Psoas muscle (tissue), 7 donors: ENCODE measurements at regions not wholly inside any gene's neighbourhood (a gene's known extent, or its start where the extent isn't known, plus 50 kb on each side); places are given as distances from the start of the nearest gene placed in this dataset.

Source experiments
- ATAC-seq, 4 donors: fragments of 200-7000 bp; cut with Tn5 transposase; one replicate each; pipeline ENCODE4 v1.9.1; 2020; ENCODE audit warnings: moderate library complexity in 3 of 4, mild to moderate bottlenecking in 2 of 4
- DNase-seq, 2 donors: peaks; one replicate each; pipeline ENCODE4 v3.0.0-alpha.2; 2020
- H3K27ac ChIP-seq: fragments of 200-600 bp; one replicate; pipeline ENCODE4 v1.8.0; 2022
- H3K27me3 ChIP-seq, 3 donors: fragments of 200-600 bp in 1 of 3; one replicate each; pipeline versions ENCODE4 v1.6.1 to v1.8.0; 2013 to 2022; ENCODE audit warnings: low read length in 2 of 3, mild to moderate bottlenecking in 2 of 3, moderate library complexity in 1 of 3; ENCODE audit not compliant: insufficient read depth in 3 of 3
- H3K36me3 ChIP-seq, 2 donors: fragments of 200-600 bp in 1 of 2; one replicate each; pipeline versions ENCODE4 v1.6.1 to v1.8.0; 2013 to 2022; ENCODE audit warnings: low read depth in 1 of 2, mild to moderate bottlenecking in 1 of 2, moderate library complexity in 1 of 2; ENCODE audit not compliant: insufficient read depth in 1 of 2
- H3K4me1 ChIP-seq: fragments of 200-600 bp; one replicate; pipeline ENCODE4 v1.8.0; 2022
- H3K4me3 ChIP-seq: fragments of 200-600 bp; one replicate; pipeline ENCODE4 v1.8.0; 2022; ENCODE audit warnings: mild to moderate bottlenecking
- H3K9me3 ChIP-seq: fragments of 200-600 bp; one replicate; pipeline ENCODE4 v1.8.0; 2022
- WGBS, 3 donors: extraction: QIAGEN DNeasy Blood & Tissue Kit; methylation state at CpG; one replicate each; pipeline versions ENCODE4 v1.1.6 to v1.1.7; 2013; 5-methylcytosine and 5-hydroxymethylcytosine counted together
- intact Hi-C, 2 donors: fragments of 100-400 bp; cut with DNase I; formaldehyde crosslinking; loops; one replicate each; pipeline versions ENCODE4 v1.11.0 to v1.14.2; 2022
- TF ChIP-seq, protein P1 (sequence below): fragments of 200-600 bp; IDR thresholded peaks from one replicate; pipeline ENCODE4 v1.8.0; 2022; ENCODE audit warnings: antibody characterized with exemption
- donor health status: healthy with polysubstance abuse.
- donor health status: DM: no; HTN: no; CAD: no; lungs with moderate emphysema.
- donor health status: Bipolar disorder and iron deficiency.
- donor health status: healthy.
- donor health status: DM: yes; HTN: yes; CAD: no.
- donor health status: DM: no; HTN: no; CAD: no.
- donor health status: DM: yes; HTN: yes; CAD: no.

DNA sequence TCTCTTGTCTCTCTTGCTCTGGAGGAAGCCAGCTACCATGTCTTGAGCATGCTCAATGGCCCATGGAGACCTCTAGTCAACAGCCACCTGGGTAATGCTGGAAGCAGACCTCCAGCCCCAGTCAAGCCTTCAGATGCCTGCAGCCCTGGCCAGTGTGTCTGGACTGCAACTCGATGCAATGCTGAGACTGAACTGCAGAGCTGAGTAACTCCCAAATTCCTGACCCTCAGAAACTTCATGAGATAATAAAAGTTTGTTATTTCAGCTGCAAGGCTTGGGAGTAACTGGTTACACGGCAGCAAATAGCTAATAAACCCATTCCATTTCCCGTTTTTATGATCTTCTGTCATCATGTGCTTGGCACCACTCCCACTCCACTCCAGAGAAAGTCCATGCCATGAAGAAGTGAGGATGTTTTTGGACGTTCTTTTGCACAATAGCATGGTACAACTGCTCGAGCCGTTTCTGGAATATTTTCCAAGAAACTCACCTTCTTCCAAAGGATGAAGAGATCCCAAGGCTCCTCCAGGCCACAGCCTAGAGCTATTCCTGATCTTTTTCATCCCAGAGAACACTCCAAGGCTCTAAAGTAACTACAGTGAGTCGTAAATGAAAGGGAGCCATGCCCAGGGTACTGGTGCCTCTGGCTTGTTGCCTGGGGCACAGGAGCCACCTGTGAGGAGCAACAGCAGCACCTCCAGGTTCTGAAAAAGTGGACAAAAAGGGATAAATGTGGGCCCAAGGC is 72.0 kb upstream of the KLF13 start:
- DNase-seq: no peak
- TF ChIP-seq, protein P1, sequence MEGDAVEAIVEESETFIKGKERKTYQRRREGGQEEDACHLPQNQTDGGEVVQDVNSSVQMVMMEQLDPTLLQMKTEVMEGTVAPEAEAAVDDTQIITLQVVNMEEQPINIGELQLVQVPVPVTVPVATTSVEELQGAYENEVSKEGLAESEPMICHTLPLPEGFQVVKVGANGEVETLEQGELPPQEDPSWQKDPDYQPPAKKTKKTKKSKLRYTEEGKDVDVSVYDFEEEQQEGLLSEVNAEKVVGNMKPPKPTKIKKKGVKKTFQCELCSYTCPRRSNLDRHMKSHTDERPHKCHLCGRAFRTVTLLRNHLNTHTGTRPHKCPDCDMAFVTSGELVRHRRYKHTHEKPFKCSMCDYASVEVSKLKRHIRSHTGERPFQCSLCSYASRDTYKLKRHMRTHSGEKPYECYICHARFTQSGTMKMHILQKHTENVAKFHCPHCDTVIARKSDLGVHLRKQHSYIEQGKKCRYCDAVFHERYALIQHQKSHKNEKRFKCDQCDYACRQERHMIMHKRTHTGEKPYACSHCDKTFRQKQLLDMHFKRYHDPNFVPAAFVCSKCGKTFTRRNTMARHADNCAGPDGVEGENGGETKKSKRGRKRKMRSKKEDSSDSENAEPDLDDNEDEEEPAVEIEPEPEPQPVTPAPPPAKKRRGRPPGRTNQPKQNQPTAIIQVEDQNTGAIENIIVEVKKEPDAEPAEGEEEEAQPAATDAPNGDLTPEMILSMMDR: no peak
- peaks cover 3% of the 10 kb centered on the region for H3K4me1 ChIP-seq
- 31 to 59% (median 46%) methylated on average over 7 of the region's 7 CpGs for WGBS, 3 donors
- H3K27ac ChIP-seq: no peak overlapping the region
- ATAC-seq: no peak
- intact Hi-C loops: loop anchor here in 1 of 2 donors (10.0 kb wide), 1 partner anchor 60 kb away; no protein-coding TSS in a partner anchor
- H3K4me3 ChIP-seq: no peak overlapping the region
- no peaks in the 10 kb centered on the region for H3K27me3 ChIP-seq
- H3K9me3 ChIP-seq: no peaks in the 10 kb centered on the region
- no peaks in the 10 kb centered on the region for H3K36me3 ChIP-seq

DNA sequence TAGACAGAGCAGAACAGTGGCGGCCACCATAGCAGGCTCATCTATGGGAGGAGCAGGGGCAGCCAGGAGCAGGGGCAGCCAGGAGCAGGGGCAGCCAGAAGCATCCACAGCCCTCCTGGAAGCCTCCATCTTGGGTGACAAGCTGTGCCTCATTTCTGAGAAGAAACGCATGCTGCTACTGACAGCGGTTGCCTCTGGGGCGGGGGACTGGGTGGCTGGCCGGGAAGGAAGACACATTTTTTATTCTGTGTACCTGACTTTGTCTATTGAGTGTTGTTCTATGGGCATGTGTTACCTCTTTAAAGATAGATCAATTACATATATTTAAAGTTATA is 71.5 kb upstream of the KLF13 start:
- no peak overlapping the region for H3K4me3 ChIP-seq
- WGBS, 3 donors: 90 to 98% (median 97%) methylated on average over 5 of the region's 5 CpGs
- TF ChIP-seq, protein P1: no peak
- intact Hi-C loops: loop anchor here in 1 of 2 donors (10.0 kb wide), 1 partner anchor 60 kb away; no protein-coding TSS in a partner anchor
- H3K36me3 ChIP-seq: no peaks in the 10 kb centered on the region
- H3K4me1 ChIP-seq: peaks cover 3% of the 10 kb centered on the region
- no peaks in the 10 kb centered on the region for H3K27me3 ChIP-seq
- no peak for DNase-seq
- no peak overlapping the region for H3K27ac ChIP-seq
- no peaks in the 10 kb centered on the region for H3K9me3 ChIP-seq
- no peak for ATAC-seq

DNA sequence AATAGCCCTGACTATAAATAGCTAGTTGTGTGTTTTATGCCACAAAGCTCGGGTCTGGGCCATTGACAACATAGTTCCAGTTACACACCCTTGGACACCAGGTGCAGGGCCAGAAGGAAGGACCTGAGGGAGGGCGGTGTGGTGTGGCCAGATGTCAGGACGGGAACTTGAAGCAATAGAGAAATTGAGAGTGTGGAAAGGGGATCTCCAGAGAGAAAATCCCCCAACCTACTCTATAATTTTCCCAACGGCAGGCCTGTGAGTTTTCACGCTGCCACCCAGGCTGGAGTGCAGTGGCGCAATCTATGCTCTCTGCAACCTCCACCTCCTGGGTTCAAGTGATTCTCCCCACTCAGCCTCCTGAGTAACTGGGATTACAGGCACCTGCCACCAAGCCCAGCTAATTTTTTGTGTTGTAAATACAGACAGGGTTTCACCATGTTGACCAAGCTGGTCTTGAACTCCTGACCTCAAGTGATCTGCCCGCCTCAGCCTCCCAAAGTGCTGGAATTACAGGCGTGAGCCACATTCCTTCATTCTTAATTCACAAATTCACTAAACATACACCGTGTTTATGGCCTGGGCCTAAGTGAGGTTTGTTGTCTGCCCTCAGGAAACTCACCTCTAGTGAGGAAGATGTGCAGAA is 70.8 kb upstream of the KLF13 start:
- Histone ChIP-seq H3K4me3 (no peak overlapping the region), H3K36me3 (no peaks in the 10 kb centered on the region), H3K4me1 (peaks cover 3% of the 10 kb centered on the region), H3K27me3 (no peaks in the 10 kb centered on the region), H3K27ac (no peak overlapping the region), H3K9me3 (no peaks in the 10 kb centered on the region)
- TF ChIP-seq, protein P1: no peak
- intact Hi-C loops: loop anchor here in 1 of 2 donors (10.0 kb wide), 1 partner anchor 59 kb away; no protein-coding TSS in a partner anchor
- WGBS, 3 donors: 67 to 76% (median 69%) methylated on average over 9 of the region's 9 CpGs
- ATAC-seq (no peak), DNase-seq (no peak)

DNA sequence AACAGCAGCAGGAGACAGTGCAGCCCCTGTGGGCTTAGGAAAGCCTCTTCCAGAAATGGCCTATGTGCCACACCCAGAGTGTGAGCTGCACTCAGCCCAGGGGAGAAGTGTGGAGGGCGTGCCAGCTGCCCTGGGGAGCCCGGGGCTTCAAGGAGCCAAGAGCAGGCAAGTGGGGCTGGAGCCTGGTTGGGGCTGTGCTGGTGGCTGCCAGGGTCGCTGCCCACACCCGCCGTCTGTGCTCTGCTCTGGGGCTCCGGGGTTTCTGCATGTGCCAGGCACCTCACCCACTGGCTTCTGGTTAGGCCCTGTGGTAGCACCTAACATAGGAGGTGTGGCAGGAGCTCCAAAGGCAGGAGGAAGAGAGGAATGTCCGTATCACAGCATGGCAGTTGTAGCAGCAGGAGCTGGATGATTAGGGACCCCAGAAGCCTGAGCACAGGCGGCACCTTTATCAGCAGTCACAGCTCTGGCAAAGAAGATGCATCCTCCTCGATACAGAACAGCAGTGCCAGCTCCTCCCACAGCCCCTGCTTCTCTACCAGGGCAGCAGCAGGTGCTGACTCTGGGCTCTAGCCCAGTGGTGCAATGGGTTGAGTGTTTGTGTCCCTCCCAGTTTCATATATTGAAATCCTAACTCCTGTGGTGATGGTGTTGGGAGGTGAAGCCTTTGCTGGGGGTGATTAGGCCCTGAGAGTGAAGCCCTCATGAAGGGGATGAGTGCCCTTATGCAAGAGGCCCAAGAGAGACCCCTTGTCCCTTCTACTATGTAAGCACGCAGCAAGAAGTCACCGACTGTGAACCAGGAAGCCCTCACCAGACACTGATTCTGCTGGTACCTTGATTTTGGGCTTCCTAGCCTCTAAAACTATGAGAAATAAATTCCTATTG is 70.0 kb upstream of the KLF13 start:
- Histone ChIP-seq H3K27ac (no peak overlapping the region), H3K4me1 (peaks cover 3% of the 10 kb centered on the region), H3K4me3 (no peak overlapping the region), H3K9me3 (no peaks in the 10 kb centered on the region), H3K36me3 (no peaks in the 10 kb centered on the region), H3K27me3 (no peaks in the 10 kb centered on the region)
- 67 to 88% (median 71%) methylated on average over 11 of the region's 11 CpGs for WGBS, 3 donors
- intact Hi-C loops: loop anchor here in 1 of 2 donors (10.0 kb wide), 1 partner anchor 58 kb away; no protein-coding TSS in a partner anchor
- DNase-seq: no peak
- ATAC-seq: no peak
- TF ChIP-seq, protein P1: no peak
